HCT116 (cell line): ENCODE measurements at regions not wholly inside any gene's neighbourhood (a gene's known extent, or its start where the extent isn't known, plus 50 kb on each side); places are given as distances from the start of the nearest gene placed in this dataset.

Experiments
- ATAC-seq: fragments of 200-7000 bp; cut with Tn5 transposase; 2 replicates; pipeline ENCODE4 v1.9.1; 2020; ENCODE audit warnings: mild to moderate bottlenecking, moderate library complexity
- BruUV-seq: library from RNA; stranded (reverse); fragments of 400-500 nt; replicated peaks from 2 replicates; lab custom pipeline; 2021; lab: Mats Ljungman, UMichigan
- CTCF ChIA-PET: fragments of 300-600 bp; sonication (Branson Sonifier 250); formaldehyde crosslinking; loops from one replicate; lab custom pipeline; 2021; ENCODE audit warnings: antibody characterized with exemption; lab: Charles Lee
- POLR2A ChIA-PET: fragments of 300-600, 350-600 bp; sonication (Branson Sonifier 250); formaldehyde crosslinking; loops from one replicate; lab custom pipeline; 2021; ENCODE audit warnings: antibody characterized with exemption; lab: Charles Lee
- RAD21 ChIA-PET, 2 experiments: fragments of 300-600 bp; sonication (Branson Sonifier 250); formaldehyde crosslinking; loops; one replicate each; lab custom pipeline; 2023; ENCODE audit warnings: low total read pairs in 2 of 2; ENCODE audit not compliant: uncharacterized antibody in 2 of 2, unreplicated experiment in 2 of 2, low non-redundant PET in 1 of 2; lab: Charles Lee
- DNase-seq: peaks from one replicate; pipeline ENCODE4 v3.0.0-alpha.2; 2010; ENCODE audit warnings: low read depth, low spot score
- H2AFZ ChIP-seq: fragments of 200-600 bp; shearing (Covaris generic), sonication (generic); 2 replicates; pipeline ENCODE4 v1.6.1; 2017; ENCODE audit warnings: low read depth, mixed run types, mixed read lengths, antibody characterized with exemption, low read length; ENCODE audit not compliant: poor library complexity, severe bottlenecking
- H3K27ac ChIP-seq: 2 replicates; pipeline ENCODE4 v1.5.1; 2012; ENCODE audit warnings: low read depth, low read length
- H3K27me3 ChIP-seq: fragments of 200-600 bp; sonication (generic); 2 replicates; pipeline ENCODE4 v1.6.1; 2016; ENCODE audit warnings: mixed run types, low read length, mixed read lengths; ENCODE audit not compliant: insufficient read depth
- H3K36me3 ChIP-seq, 2 experiments: fragments of 200-500 bp in 1 of 2; fragments of 200-600 bp in 1 of 2; sonication (Bioruptor generic) in 1 of 2; sonication (generic) in 1 of 2; 2 replicates each; pipeline versions ENCODE4 v1.5.1 to v1.6.1; 2014 to 2016; ENCODE audit warnings: low read length in 2 of 2, inconsistent platforms in 1 of 2, mixed read lengths in 1 of 2, mixed run types in 1 of 2; ENCODE audit not compliant: insufficient read depth in 2 of 2, control insufficient read depth in 1 of 2
- H3K4me1 ChIP-seq, 2 experiments: fragments of 200-600 bp in 1 of 2; sonication (generic) in 1 of 2; 2 replicates each; pipeline versions ENCODE4 v1.5.1 to v1.6.1; 2012 to 2017; ENCODE audit warnings: low read length in 2 of 2, inconsistent platforms in 1 of 2, mild to moderate bottlenecking in 1 of 2, mixed read lengths in 1 of 2, mixed run types in 1 of 2, moderate library complexity in 1 of 2; ENCODE audit not compliant: insufficient read depth in 2 of 2, control insufficient read depth in 1 of 2
- H3K4me2 ChIP-seq: fragments of 200-600 bp; sonication (generic); 2 replicates; pipeline ENCODE4 v1.6.1; 2017; ENCODE audit warnings: mixed run types, low read length, mixed read lengths
- H3K4me3 ChIP-seq, 2 experiments: fragments of 200-600 bp in 1 of 2; sonication (generic) in 1 of 2; replicated peaks in 1 of 2; 2 replicates each; pipeline ENCODE4 v1.5.1; 2011 to 2016; ENCODE audit warnings: low read length in 2 of 2, control low read depth in 1 of 2, low read depth in 1 of 2, mild to moderate bottlenecking in 1 of 2, mixed read lengths in 1 of 2, mixed run types in 1 of 2
- H3K79me2 ChIP-seq: fragments of 200-600 bp; sonication (generic); 2 replicates; pipeline ENCODE4 v1.6.1; 2017; ENCODE audit warnings: mild to moderate bottlenecking, mixed run types, low read length, moderate library complexity, mixed read lengths; ENCODE audit not compliant: insufficient read depth
- H3K9ac ChIP-seq: fragments of 200-600 bp; sonication (generic); 2 replicates; pipeline ENCODE4 v1.6.1; 2016; ENCODE audit warnings: low read length, mixed read lengths
- H3K9me2 ChIP-seq: fragments of 200-600 bp; sonication (generic), shearing (Covaris generic); 2 replicates; pipeline ENCODE4 v1.6.1; 2017; ENCODE audit warnings: mixed run types, mild to moderate bottlenecking, moderate library complexity; ENCODE audit not compliant: insufficient read depth
- H3K9me3 ChIP-seq, 2 experiments: fragments of 200-500 bp in 1 of 2; fragments of 200-600 bp in 1 of 2; sonication (Bioruptor generic) in 1 of 2; sonication (generic) in 1 of 2; 2 replicates each; pipeline ENCODE4 v1.6.1; 2014 to 2017; ENCODE audit warnings: low read length in 2 of 2, mixed read lengths in 2 of 2, inconsistent platforms in 1 of 2, low read depth in 1 of 2, mild to moderate bottlenecking in 1 of 2, mixed run types in 1 of 2, moderate library complexity in 1 of 2; ENCODE audit not compliant: control insufficient read depth in 1 of 2, insufficient read depth in 1 of 2
- H4K20me1 ChIP-seq: fragments of 200-600 bp; sonication (generic), shearing (Covaris generic); 2 replicates; pipeline ENCODE4 v1.6.1; 2017; ENCODE audit warnings: mixed run types, mild to moderate bottlenecking, moderate library complexity; ENCODE audit not compliant: insufficient read depth
- CBX3 ChIP-seq: IDR thresholded peaks from 2 replicates; pipeline ENCODE4 v1.6.1; 2012; ENCODE audit warnings: low read depth
- POLR2AphosphoS5 ChIP-seq: IDR thresholded peaks from 2 replicates; pipeline ENCODE4 v1.6.1; 2011; ENCODE audit warnings: mild to moderate bottlenecking, low read depth, low read length, moderate library complexity
- ZBTB33 ChIP-seq: IDR thresholded peaks from 2 replicates; pipeline ENCODE4 v1.6.1; 2011; ENCODE audit warnings: mild to moderate bottlenecking, low read length, moderate library complexity; ENCODE audit not compliant: insufficient replicate concordance; ENCODE audit errors: extremely low read depth
- intact Hi-C: fragments of 100-400 bp; cut with micrococcal nuclease; formaldehyde crosslinking; loops from 2 replicates; pipeline ENCODE4 v1.10.0; 2022

GRCh38 chrX:109857584-109858228 is 124.6 kb upstream of the ACSL4 start:
- BruUV-seq = no TSS peak
- Histone ChIP-seq H3K27me3 (no peaks in the 10 kb centered on the region), H3K4me3 (no peak overlapping the region), H3K4me2 (no peak overlapping the region; the same call in 1 of the 2 replicates), H2AFZ (peak overlapping the region; percentile 98), H3K9me2 (no peaks in the 10 kb centered on the region), H3K9me3 (no peaks in the 10 kb centered on the region), H3K27ac (no peak overlapping the region), H4K20me1 (no peaks in the 10 kb centered on the region), H3K4me1 (peaks cover 0 to 4% of the 10 kb centered on the region in 2 experiments; a peak in 1 of 4 replicates), H3K9ac (no peak overlapping the region), H3K79me2 (no peaks in the 10 kb centered on the region), H3K36me3 (no peaks in the 10 kb centered on the region)
- POLR2A ChIA-PET = no interaction called here
- TF ChIP-seq POLR2AphosphoS5 = no peak
- CTCF ChIA-PET = interaction anchor here (0.7 to 3.6 kb wide), 21 partner anchors 9 to 384 kb away, joined by 3 to 60 read pairs (median 4); no protein-coding TSS in a partner anchor
- intact Hi-C loops = loop anchor here (1.0 kb wide), 1 partner anchor 144 kb away; no protein-coding TSS in a partner anchor
- ATAC-seq = no peak
- RAD21 ChIA-PET = interaction anchor here (1.0 to 1.9 kb wide), 3 partner anchors 145 to 372 kb away, joined by 3 to 10 read pairs (median 6); no protein-coding TSS in a partner anchor
- no peak for DNase-seq

GRCh38 chrX:109858602-109859341 is 125.7 kb upstream of the ACSL4 start:
- no peaks in the 10 kb centered on the region for H3K79me2 ChIP-seq
- H3K36me3 ChIP-seq = no peaks in the 10 kb centered on the region
- no TSS peak for BruUV-seq
- DNase-seq = no peak
- H3K9me3 ChIP-seq = no peaks in the 10 kb centered on the region
- H3K27ac ChIP-seq = no peak overlapping the region
- no peak for ATAC-seq
- no peak overlapping the region for H3K4me2 ChIP-seq
- peaks cover 0 to 4% of the 10 kb centered on the region in 2 experiments; a peak in 1 of 4 replicates for H3K4me1 ChIP-seq
- H3K4me3 ChIP-seq = no peak overlapping the region
- ChIA-PET RAD21 (no interaction called here), POLR2A (no interaction called here), CTCF (interaction anchor here (1.1 kb wide), 1 partner anchor 146 kb away, joined by 3 read pairs; no protein-coding TSS in a partner anchor)
- no peak overlapping the region for H2AFZ ChIP-seq
- no peaks in the 10 kb centered on the region for H4K20me1 ChIP-seq
- intact Hi-C loops = no loop called here
- no peaks in the 10 kb centered on the region for H3K27me3 ChIP-seq
- TF ChIP-seq CBX3 (no peak), ZBTB33 (no peak)
- H3K9me2 ChIP-seq = no peaks in the 10 kb centered on the region
- no peak overlapping the region for H3K9ac ChIP-seq
